ENCODE measurements at regions not wholly inside any gene's neighbourhood (a gene's known extent, or its start where the extent isn't known, plus 50 kb on each side); places are given as distances from the start of the nearest gene placed in this dataset.

DNA sequence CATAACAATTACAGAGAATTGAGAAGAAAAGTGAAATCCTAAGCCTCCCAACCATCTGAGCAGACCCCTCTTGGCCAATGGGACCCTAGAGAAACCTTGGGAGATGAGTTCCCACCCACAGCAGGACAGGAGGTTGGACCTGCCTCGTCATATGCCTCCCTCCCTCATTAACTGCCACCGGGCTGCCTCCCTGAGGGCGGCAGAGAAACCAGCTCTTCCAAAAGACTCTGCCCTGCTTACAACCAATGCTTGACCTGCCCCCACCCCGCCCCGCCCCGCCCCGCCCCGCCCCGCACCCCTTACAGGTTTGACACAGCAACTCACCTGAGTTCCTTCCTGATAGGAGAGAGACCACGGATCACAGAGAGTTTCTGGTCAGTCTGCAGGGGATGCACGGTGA lies 86.1 kb downstream of the ADRA2C start:
- no peak for DNase-seq (ENCODE audit: low spot score)

- no peak for DNase-seq (ENCODE audit: low spot score)
Measured at GRCh38 chr4:3852711-3853110, 86.5 kb downstream of the ADRA2C start.

DNA sequence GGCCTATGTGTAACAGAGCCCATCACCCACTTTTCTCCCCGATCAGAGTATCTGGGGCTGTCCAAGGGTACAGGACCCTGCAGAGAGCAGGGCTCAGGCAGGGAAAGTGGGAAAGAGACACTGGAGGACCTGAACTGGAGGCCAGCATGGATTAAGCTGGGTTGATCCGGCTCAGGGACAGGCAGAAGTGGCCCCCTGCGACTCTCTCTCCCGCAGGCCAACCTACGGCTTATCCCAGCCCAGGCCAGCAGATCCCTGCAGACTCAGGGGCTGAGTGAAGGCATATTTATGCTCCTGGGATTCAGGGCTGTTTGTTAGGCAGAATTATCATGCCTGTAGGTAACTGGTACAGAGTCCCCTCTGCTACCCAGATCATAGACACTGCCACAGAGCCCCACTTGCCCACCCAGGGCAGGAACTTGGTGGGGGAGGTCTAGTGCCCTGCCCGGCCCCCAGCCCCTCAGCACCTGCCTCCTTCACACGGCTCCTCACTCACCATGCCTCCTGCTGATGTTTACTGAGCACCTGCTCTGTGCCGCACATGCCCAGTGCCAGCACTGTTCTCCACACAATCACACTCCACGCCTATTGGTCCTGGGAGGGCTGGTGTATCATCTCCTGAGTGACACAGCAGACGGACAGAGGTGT lies 87.3 kb downstream of the ADRA2C start:
- no peak for DNase-seq (ENCODE audit: low spot score)

DNA sequence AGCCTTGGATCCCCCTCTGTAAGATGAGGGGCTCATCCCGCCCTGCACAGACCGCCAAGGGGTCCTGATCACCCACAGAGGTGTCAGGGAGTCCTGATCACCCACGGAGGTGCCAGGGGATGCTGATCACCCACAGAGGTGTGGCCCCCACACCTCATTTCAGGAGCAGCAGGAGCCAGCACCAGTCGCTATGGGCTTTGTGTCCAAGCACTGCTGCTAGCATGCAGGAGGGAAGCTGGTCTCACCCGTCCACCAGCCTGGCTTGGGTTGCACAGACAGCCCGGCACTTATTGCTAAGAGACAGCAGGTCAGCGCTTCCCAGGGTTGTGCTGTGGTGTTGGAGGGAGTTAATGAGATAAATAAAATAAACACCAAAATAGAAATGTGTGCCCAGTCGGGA lies 88.5 kb downstream of the ADRA2C start:
- DNase-seq (ENCODE audit: low spot score): no peak

DNA sequence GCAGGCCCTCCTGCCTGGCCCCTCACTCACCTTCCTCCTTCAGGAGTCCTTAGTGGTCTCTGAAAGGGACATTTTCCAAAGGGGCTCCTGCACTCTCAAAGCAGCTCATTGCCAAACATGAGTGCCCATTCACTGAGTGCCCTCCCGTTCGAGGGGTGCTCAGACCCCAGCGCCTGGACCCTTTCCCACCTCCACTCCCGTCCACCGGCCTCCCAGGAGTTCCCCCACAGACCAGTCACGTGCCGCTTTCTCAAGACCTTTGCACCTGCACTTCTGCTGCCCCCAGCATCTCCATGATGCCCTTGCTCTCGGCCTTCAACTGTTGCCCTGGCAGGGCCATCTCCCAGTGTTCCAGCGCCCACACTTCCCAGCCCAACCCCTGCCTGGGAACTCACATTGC lies 89.5 kb downstream of the ADRA2C start:
- no peak for DNase-seq (ENCODE audit: low spot score)

DNA sequence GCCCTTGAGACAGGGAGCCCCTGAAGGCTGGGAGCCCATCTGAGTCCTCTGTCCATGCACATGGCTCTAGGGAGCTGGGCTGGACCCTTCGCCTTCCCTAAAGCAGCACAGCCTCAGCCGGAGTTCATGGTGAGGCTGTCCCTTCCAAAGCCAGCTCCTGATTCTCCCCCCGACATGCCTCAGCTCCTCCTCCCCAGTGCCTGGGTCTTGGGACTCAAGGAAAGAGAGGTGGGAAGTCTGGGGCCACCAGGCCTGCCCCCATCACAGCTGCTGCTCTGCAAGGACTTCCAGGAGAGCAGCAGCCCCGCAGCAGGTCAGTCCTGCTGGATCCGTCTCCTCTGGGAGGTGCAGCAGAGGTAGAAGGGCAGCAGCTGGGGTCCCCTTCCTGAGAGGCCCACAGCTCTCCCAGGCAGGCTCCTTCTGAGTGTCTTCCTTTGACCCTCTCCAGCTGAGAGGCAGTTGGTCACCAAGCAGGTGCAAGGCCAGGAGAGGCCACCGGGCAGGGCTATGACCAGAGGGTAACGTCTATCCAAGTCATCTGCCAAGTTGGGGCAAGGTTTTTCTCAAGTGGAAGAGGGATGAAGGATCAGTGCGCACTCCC lies 90.5 kb downstream of the ADRA2C start:
- no peak for DNase-seq (ENCODE audit: low spot score)

GRCh38 chr4:3857269-3857926 lies 91.2 kb downstream of the ADRA2C start:
- no peak for DNase-seq (ENCODE audit: low spot score)

GRCh38 chr4:3858046-3858730 lies 92.0 kb downstream of the ADRA2C start:
- no peak for DNase-seq (ENCODE audit: low spot score)

GRCh38 chr4:3858765-3859388 lies 92.7 kb downstream of the ADRA2C start:
- no peak for DNase-seq (ENCODE audit: low spot score)

- no peak for DNase-seq (ENCODE audit: low spot score)
Measured at GRCh38 chr4:3859571-3859970, 93.4 kb downstream of the ADRA2C start.

- DNase-seq (ENCODE audit: low spot score): no peak
Measured at GRCh38 chr4:3860061-3860912, 94.1 kb downstream of the ADRA2C start.

GRCh38 chr4:3860913-3861636 lies 94.9 kb downstream of the ADRA2C start:
- no peak for DNase-seq (ENCODE audit: low spot score)

GRCh38 chr4:3861720-3862639 lies 95.8 kb downstream of the ADRA2C start:
- no peak for DNase-seq (ENCODE audit: low spot score)

- no peak for DNase-seq (ENCODE audit: low spot score)
Measured at GRCh38 chr4:3862640-3863420, 96.6 kb downstream of the ADRA2C start.

DNA sequence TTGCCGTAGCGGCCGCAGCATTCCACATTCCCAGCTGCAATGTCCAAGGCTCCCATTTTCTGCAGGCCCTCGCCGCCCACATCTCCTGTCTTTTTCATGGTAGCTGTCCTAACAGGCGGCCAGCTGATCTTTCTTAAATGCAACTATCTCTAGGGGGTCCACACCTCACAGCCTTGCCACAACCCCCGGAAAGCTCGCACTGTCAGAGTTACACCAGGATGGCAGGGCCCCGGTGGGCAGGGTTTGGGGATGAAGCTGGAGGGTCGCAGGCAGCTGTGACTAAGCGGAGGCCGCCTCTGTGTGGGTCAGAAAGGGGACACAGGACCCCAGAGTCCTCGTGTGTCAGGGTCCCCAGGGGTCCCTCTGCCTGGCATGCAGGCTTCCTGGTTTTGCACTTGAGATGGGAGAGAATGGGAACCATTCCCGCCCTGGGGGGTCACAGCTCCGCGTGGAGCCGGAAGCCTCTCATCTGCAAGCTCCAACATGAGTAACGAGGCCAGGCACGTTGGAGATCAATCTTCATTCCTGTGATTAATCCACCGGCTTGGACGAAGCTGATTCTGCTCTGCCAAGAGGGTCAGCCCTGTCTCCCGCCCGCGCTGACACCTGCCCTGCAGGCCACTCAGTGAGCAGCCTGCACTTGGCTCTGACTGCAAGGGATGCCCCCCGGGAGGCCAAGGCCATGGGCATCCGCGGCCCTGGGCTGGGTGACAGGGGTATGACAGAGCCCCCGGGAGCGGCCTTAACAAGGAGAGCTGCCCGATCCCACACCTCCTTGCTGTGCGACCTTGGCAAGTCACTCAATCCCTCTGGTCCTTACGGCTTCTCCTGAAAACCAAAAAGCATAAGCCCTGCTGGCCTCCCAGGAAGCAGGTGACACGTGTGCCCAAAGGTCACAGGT lies 97.9 kb downstream of the ADRA2C start:
- DNase-seq (ENCODE audit: low spot score): no peak

GRCh38 chr4:3864742-3865721 lies 98.8 kb downstream of the ADRA2C start:
- no peak for DNase-seq (ENCODE audit: low spot score)
